Ovary (tissue), 7 donors: ENCODE measurements at regions not wholly inside any gene's neighbourhood (a gene's known extent, or its start where the extent isn't known, plus 50 kb on each side); places are given as distances from the start of the nearest gene placed in this dataset.
"Not testable (repeated sequence)": the region's sequence is repeated elsewhere in the genome, so short reads cannot be mapped to it uniquely, and the experiment has no call there.

Source experiments
- DNase-seq, 5 donors: peaks; one replicate each; pipeline ENCODE4 v3.0.0-alpha.2; 2019 to 2020
- H3K27ac ChIP-seq, 2 donors: fragments of 200-600 bp; one replicate each; pipeline versions ENCODE4 v1.5.1 to v1.8.0; 2019 to 2022
- H3K27me3 ChIP-seq: fragments of 200-600 bp; one replicate; pipeline ENCODE4 v1.8.0; 2022
- H3K36me3 ChIP-seq: fragments of 200-600 bp; sonication (generic); one replicate; pipeline ENCODE4 v1.5.1; 2019
- H3K4me1 ChIP-seq: one replicate; pipeline ENCODE4 v1.8.1; 2013; ENCODE audit warnings: mild to moderate bottlenecking, moderate library complexity; ENCODE audit not compliant: insufficient read depth
- H3K4me3 ChIP-seq: fragments of 200-600 bp; sonication (generic); one replicate; pipeline ENCODE4 v1.5.1; 2017
- H3K9me3 ChIP-seq, 2 donors: fragments of 200-600 bp in 1 of 2; sonication (generic) in 1 of 2; one replicate each; pipeline versions ENCODE4 v1.5.1 to v1.8.1; 2013 to 2019; ENCODE audit warnings: mild to moderate bottlenecking in 1 of 2, moderate library complexity in 1 of 2
- EP300 ChIP-seq: sonication (generic); formaldehyde crosslinking; IDR thresholded peaks from one replicate; pipeline ENCODE4 v1.6.1; 2017; ENCODE audit warnings: antibody characterized with exemption
- POLR2A ChIP-seq: fragments of 450-650 bp; IDR thresholded peaks from one replicate; pipeline ENCODE4 v1.6.1; 2017; ENCODE audit warnings: antibody characterized with exemption, mild to moderate bottlenecking, moderate library complexity
- WGBS, 3 donors: extraction: QIAGEN DNeasy Blood & Tissue Kit in 1 of 3; methylation state at CpG; one replicate each; pipeline versions ENCODE4 v1.1.5 to v1.1.7; 2013 to 2017; 5-methylcytosine and 5-hydroxymethylcytosine counted together
- intact Hi-C, 4 donors: fragments of 100-400 bp; cut with DNase I; formaldehyde crosslinking; loops; one replicate each; pipeline versions ENCODE4 v1.11.0 to v1.15.1; 2022 to 2023
- TF ChIP-seq, protein P1 (sequence below), 3 donors: fragments of 450-650 bp in 2 of 3; fragments of 200-600 bp in 1 of 3; IDR thresholded peaks; one replicate each; pipeline versions ENCODE4 v1.5.1 to v1.8.0; 2016 to 2022; ENCODE audit warnings: antibody characterized with exemption in 3 of 3, mild to moderate bottlenecking in 1 of 3
- donor health status: DM: no; HTN: no; CAD: no; lungs with moderate emphysema.
- donor health status: DM: no; HTN: no; CAD: no.
- donor health status: Bipolar disorder and iron deficiency.
- donor health status: DM: no; HTN: no; CAD: no.
- donor health status: DM: yes; HTN: yes; CAD: no.

DNA sequence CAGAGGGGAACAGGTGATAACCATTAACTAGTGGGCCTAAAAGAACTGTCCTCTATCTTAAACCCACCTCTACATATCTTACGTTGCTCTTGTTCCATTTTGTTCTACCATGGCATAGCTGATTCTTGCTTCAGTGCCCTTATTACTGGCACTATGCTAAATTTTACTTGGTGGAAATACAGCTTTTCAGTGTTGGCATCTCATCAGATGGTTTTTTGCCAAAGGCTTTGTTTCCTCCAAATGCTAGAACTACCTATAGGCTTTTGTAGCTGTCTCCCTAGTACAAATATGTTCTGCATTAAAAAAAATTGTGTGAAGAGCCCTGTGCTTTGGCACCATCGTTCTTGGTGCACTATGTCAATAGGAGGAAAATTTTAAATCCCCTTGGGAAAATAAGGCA lies 145.0 kb upstream of the ZBTB20 start:
- no peak overlapping the region for H3K4me3 ChIP-seq
- no peaks in the 10 kb centered on the region for H3K9me3 ChIP-seq
- TF ChIP-seq, protein P1, sequence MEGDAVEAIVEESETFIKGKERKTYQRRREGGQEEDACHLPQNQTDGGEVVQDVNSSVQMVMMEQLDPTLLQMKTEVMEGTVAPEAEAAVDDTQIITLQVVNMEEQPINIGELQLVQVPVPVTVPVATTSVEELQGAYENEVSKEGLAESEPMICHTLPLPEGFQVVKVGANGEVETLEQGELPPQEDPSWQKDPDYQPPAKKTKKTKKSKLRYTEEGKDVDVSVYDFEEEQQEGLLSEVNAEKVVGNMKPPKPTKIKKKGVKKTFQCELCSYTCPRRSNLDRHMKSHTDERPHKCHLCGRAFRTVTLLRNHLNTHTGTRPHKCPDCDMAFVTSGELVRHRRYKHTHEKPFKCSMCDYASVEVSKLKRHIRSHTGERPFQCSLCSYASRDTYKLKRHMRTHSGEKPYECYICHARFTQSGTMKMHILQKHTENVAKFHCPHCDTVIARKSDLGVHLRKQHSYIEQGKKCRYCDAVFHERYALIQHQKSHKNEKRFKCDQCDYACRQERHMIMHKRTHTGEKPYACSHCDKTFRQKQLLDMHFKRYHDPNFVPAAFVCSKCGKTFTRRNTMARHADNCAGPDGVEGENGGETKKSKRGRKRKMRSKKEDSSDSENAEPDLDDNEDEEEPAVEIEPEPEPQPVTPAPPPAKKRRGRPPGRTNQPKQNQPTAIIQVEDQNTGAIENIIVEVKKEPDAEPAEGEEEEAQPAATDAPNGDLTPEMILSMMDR (IDR thresholded peaks at IDR 0.05) = no peak
- TF ChIP-seq POLR2A (no peak), EP300 (no peak)
- H3K27me3 ChIP-seq = no peaks in the 10 kb centered on the region
- no peak for DNase-seq
- intact Hi-C loops = no loop called here
- no peaks in the 10 kb centered on the region for H3K36me3 ChIP-seq
- H3K4me1 ChIP-seq = no peaks in the 10 kb centered on the region
- WGBS, 3 donors = 89 to 91% (median 91%) methylated on average over 2 of the region's 2 CpGs
- H3K27ac ChIP-seq = no peak overlapping the region

DNA sequence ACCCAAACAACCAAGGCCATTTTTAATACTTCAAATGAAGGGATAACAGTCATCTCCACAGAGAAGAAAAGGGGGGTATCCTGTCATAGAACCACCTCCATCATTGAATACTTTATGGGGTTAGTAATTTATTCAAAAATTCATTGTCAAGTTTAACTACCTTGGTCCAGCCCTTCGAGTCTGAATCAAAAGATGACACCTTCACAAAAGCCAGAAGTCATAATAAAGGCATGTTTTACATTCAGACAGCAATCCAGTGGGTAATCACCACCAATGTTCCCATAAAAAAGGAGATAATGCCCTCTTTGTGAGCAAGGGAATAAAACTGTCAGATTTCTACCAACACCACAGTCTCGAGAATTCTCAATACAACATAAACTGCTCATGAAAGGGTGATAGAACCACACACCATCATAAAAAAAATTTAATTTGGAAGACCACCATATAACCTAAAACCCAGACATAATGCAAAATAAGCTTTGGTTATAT lies 145.6 kb upstream of the ZBTB20 start:
- H3K36me3 ChIP-seq = no peaks in the 10 kb centered on the region
- H3K4me3 ChIP-seq = no peak overlapping the region
- H3K4me1 ChIP-seq = no peaks in the 10 kb centered on the region
- 72 to 89% (median 87%) methylated on average over 2 of the region's 2 CpGs for WGBS, 3 donors
- H3K27me3 ChIP-seq = no peaks in the 10 kb centered on the region
- intact Hi-C loops = no loop called here
- TF ChIP-seq POLR2A = no peak
- TF ChIP-seq EP300 = no peak
- TF ChIP-seq, protein P1 (IDR thresholded peaks at IDR 0.05) = no peak
- H3K27ac ChIP-seq = no peak overlapping the region
- H3K9me3 ChIP-seq = no peaks in the 10 kb centered on the region
- no peak for DNase-seq

DNA sequence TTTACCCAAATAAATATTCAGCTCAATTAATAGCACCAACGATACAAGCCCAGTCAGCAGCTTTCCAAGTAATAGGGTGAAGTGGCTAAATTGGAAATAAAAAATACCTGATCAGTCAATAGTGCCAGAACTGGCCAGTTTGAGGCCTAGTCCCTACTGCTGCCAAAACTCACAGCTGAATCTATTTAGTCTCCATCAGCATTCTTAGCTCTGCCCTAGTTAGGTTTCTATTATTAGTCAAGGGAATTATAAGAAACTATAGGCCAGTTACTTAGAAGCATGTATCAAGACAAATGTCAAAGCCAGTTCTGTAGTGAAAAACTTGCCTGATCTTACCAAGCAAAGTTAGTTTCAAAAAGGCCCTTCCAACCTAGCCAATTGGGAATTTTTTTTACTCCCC lies 146.2 kb upstream of the ZBTB20 start:
- Histone ChIP-seq H3K9me3 (no peaks in the 10 kb centered on the region), H3K27ac (no peak overlapping the region), H3K27me3 (no peaks in the 10 kb centered on the region), H3K4me3 (no peak overlapping the region), H3K36me3 (no peaks in the 10 kb centered on the region), H3K4me1 (no peaks in the 10 kb centered on the region)
- no peak for DNase-seq
- intact Hi-C loops = no loop called here
- WGBS, 3 donors = 83 to 86% (median 84%) methylated on average over 1 of the region's 1 CpG
- no peak for TF ChIP-seq EP300
- no peak for TF ChIP-seq POLR2A
- TF ChIP-seq, protein P1 (IDR thresholded peaks at IDR 0.05) = no peak

DNA sequence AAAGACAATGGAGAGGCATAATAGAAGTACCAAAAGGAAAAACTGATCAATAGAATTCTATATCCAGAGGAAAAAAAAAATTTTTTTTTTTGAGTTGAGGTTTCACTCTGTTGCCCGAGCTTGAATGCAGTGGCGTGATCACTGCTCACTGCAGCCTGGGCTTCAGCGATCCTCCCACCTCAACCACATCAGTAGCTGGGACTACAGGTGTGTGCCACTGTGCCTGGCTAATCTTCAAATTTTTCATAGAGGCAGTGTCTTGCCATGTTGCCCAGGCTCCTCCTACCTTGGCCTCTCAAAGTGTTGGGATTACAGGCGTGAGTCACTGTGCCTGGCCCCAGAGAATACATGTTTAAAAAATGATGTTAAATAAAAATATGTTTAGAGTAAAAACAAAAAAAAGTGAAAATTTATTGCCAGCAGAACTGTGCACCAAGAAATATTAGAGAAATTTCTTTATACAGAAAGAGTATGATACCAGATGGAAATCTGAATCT lies 154.3 kb upstream of the ZBTB20 start:
- Histone ChIP-seq H3K27ac (no peak overlapping the region), H3K4me3 (no peak overlapping the region), H3K4me1 (no peaks in the 10 kb centered on the region), H3K36me3 (no peaks in the 10 kb centered on the region), H3K27me3 (no peaks in the 10 kb centered on the region), H3K9me3 (no peaks in the 10 kb centered on the region)
- TF ChIP-seq EP300 (no peak), POLR2A (no peak)
- TF ChIP-seq, protein P1 (IDR thresholded peaks at IDR 0.05) = no peak
- WGBS, 3 donors = 65 to 73% (median 72%) methylated on average over 4 of the region's 4 CpGs
- intact Hi-C loops = no loop called here
- DNase-seq = no peak

DNA sequence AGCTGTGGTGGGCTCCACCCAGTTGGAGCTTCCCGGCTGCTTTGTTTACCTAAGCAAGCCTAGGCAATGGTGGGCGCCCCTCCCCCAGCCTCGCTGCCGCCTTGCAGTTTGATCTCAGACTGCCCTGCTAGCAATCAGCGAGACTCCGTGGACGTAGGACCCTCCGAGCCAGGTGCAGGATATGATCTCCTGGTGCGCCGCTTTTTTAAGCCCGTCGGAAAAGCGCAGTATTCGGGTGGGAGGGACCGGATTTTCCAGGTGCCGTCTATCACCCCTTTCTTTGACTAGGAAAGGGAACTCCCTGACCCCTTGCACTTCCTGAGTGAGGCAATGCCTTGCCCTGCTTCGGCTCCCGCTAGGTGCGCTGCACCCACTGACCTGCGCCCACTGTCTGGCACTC lies 170.9 kb upstream of the ZBTB20 start:
- H3K27ac ChIP-seq, DNase-seq, H3K4me3 ChIP-seq, H3K36me3 ChIP-seq, intact Hi-C loops, H3K9me3 ChIP-seq, H3K27me3 ChIP-seq, H3K4me1 ChIP-seq: not testable (repeated sequence)
- WGBS, 3 donors = 79 to 88% (median 83%) methylated on average over 19 to 20 of the region's 20 CpGs
